Umbilical cord (tissue), 1 donor: ENCODE measurements at regions not wholly inside any gene's neighbourhood (a gene's known extent, or its start where the extent isn't known, plus 50 kb on each side); places are given as distances from the start of the nearest gene placed in this dataset.

Source experiments
- DNase-seq: peaks from one replicate; pipeline ENCODE4 v3.0.0-alpha.2; 2015; ENCODE audit warnings: low spot score

- no peak for DNase-seq
Observed at GRCh38 chr11:15616130-15617105, 501.7 kb downstream of the INSC start.

DNA sequence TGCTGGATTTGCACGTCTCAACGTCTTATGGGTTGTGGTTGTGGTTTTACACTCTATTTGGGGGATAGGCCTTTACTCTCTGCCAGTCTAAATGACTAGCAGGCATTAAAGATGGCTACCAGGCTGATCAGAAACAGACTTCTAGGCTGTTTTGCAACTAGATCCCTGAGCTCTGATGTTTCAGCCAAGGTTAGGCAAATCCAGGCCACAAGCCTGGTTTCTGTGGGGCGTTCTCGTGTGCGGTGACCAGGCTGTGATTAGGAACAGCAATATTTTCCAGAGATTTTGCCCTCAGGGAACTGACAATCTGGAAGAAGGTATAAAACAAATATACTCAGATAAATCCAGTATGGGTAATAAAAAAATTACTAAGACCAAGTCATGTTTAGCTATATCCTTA lies 502.4 kb downstream of the INSC start:
- DNase-seq = no peak

DNA sequence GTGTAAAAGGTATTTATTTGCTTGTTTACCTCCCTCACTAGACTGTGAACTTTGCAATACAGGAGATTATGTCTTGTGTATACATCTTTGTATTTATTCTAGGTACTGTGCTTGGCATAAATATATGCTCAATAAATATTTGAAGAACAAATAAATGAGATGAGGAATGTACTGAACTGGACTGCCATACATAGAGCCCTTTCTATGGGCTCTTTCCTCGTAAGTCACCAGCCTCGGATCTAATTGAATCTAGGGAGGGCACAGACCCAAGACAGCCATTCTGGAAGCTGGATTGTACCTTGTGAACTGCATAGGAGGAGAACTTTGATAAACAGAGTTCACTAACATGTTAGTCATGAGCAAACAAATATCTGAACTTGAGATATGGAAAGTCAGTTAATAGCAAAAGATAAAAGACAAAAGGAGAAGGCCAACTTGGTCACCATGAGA lies 503.9 kb downstream of the INSC start:
- DNase-seq = no peak

- peak; percentile 91 for DNase-seq
Observed at GRCh38 chr11:15621565-15621964, 506.8 kb downstream of the INSC start.

- DNase-seq = no peak
Observed at GRCh38 chr11:15622231-15622890, 507.6 kb downstream of the INSC start.

- no peak for DNase-seq
Observed at GRCh38 chr11:15624701-15625100, 510.0 kb downstream of the INSC start.

DNA sequence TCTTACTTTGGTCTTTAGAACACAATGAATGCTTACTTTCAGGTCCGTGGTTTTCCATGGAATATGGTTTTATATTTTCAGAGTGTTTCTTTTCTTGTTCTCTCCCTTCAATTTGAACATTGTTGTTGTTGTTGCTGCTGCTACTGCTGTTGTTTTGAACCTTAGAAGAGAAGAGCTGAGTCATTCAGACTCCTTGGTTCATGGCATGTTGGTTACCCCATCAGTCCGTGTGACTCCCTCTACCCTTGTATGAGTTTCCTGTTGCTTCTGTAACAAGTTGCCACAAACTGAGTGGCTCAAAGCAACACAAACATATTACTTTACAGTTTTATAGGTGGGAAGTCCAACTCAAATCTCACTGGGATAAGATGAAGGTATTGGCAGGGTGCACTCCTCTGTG lies 511.0 kb downstream of the INSC start:
- no peak for DNase-seq

- DNase-seq = no peak
Observed at GRCh38 chr11:15627560-15627959, 512.8 kb downstream of the INSC start.

DNA sequence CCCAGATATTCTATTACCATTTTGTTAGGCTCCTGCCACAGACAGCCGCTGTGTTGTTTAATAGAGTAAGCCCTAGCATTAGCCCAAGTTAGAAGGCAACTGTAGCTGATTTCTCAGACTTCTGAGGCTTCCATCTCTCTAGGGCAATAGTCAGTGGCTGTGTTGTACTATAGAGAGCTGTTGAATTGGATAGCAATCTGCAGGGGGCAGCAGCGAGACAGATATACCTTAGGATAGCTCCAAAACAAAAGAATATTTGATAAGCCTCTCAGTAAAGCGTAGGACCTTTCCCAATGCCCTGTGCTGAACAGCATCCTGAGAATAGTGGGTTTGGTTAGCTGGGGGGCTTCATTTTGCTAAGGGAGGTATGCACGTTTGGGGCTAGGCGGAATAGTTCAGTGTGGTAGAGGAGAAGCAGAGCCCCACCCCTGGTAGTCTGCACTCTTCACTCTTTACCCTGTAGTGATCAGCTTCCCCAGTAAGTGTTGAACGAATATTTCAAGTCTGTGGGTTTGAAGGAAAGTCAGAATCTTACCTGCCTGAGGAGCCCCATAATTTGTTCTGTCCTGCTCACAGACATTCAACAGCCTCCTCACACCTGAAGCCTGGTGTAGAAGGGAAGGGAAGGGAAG lies 515.1 kb downstream of the INSC start:
- no peak for DNase-seq

DNA sequence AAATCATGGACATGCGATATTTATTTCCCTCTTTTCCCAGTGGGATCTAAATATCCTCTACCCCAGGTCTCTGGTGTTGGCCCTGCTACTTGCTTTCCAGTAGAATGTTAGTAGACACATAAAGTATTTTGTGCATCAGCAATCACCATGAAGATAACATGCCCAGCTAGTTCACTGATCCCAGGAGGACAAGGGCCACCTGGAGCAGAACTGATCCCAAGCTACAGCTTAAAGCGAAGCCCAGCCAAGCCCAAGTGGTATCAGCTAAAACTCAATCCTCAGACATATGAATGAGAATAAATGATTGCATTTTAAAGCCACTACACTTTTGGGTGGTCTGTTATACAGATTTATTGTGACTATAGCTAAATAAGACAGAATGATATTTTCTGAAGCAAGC lies 516.2 kb downstream of the INSC start:
- DNase-seq = no peak

DNA sequence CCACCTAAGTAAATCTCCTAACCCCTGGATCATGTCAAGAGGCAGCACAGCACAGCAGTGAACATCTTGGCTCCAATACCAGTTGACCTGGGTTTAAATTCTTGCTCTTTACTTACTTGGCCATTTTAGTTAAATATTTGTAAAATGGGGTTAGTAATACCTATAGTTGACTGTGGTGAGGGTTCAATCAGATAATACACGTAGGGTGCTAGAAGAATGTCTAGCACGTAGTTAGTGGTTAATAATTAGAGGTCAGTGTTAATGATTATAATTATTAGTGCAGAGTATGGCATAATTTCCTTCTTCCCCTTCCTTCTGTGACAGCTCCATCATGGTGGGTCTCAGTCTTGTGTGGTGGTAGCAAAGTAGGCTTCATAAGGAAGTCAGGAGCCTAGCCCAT lies 520.8 kb downstream of the INSC start:
- DNase-seq = no peak

GRCh38 chr11:15636521-15637089 lies 521.9 kb downstream of the INSC start:
- no peak for DNase-seq

DNA sequence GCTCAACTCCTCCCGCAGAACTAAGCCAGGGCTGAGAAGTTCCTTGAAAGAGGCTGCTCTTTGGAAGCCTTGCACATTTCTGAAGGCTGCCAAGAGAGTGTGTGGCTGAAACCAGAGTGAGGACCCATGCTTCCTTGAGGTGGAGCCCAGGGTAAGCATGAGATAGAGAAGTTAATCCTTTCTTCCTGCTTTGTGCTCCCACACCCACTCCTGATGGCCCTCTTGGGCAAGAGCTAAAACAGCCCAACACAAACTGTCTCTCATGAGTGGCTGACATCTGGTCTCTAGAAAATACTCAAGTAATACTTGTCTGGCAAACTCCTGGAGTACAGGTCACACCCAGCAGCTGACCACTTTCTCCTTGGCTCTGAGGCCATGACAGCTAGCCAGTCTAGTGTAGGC lies 523.7 kb downstream of the INSC start:
- DNase-seq = peak; percentile 62

GRCh38 chr11:15640318-15640717 lies 525.6 kb downstream of the INSC start:
- DNase-seq = peak; percentile 11

DNA sequence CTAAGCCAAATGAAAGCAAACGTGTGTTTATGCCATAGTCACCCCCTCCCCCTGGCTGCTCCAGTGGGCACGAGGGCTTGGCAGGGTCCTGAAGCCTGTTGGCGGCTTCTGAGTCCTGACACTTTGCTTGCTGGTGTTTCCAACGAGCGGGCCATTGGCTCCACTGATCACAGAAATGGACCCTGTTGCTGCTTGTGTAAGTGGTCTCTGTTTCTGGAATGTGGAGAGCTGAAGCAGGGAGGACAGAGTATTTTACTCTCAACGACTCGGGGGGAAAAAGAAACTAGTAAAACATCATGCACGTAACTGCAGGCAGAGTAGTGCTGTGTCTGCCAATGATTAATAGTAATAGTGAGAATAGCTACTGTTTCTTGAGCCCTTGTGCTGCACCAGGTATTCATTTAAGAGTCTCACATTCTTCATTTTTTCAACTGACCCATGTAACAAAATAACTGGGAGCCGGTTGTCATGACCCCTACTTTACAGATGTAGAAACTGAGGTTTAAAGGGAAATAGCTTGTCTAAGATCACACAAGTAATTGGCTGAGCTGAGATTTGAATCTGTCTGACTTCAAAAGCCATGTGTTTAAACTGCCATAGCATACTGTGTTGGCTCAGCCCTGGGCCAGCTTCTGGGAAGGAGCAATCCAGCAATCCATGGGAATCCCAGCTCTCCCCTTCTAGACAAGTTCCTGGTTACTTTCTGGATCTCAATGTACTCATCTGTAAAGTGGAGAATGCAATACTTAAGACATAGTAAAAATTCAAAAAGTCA lies 526.7 kb downstream of the INSC start:
- no peak for DNase-seq

GRCh38 chr11:15645201-15645600 lies 530.5 kb downstream of the INSC start:
- DNase-seq = no peak

DNA sequence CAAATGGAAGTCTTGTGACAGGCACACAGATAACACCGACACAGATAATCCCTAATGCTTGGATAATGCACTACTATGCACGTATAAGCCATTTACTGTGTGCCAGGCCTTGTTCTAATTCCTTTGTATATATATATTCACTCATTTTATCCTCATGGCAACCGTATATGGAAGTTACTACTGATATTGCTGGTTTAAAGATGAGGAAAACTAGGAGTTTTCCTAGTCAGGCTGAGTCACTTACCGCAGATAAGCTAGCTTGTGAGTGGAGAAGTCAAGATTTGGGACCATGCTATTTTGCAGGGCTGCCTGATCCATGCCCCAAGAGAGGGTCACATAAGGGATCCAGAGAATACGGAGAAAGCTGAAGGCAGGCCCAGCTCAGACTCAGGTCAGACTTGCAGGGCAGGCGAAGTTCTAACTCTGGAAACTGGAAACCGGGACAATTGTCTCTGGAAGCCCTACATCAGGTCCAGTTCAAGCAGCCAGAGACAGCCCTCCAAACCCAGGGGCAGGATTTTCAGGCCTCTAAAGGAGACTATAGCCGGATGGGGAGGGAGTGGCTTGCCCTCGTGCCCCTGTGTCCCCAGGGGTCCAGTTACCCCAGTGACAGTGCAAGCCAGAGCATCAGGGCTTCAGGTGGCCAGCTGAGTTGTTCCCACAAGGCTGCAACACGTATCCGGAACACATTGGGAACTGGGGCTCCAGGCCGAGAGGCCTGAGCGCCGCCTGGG lies 534.8 kb downstream of the INSC start:
- DNase-seq = peak; percentile 59

DNA sequence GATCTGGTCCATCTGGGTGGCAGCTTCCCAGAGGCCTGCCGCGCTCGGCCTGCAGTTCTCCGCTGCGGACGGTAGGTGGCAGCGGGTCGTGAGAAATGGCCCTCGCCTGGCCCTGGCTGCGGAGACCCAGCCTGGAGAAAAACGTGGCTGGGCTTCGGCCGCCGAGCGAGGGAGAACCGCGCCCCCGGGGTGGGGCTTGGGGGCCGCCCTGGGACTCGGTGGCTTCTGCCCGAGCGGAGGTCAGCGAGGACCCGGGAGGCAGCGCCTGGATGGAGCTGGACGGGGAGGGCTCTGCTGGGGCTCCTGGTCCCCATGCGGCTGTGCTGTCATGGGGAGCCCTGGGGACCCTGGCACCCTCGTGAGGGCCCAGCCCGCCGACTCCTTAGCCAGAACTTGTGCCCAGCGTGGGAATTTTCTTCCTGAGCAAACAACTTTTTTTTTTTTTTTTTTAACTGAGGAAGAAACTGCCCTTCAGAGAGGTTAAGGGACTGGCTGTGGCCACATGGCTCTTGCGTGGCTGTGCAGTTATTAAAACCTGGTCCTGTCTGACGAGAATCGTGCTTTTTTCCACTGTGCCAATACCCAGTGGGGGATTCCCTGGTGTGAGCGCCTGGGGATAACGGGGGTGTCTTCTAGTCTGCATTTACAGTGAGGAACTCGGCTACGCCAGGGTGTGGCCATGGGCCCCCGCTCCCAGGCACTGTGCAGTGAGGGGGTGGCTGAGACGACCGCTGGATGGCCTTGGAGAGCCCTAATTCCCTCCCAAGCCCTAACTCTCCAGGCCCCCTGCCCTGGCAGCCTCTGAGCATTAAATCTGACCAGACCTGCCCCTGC lies 535.6 kb downstream of the INSC start:
- DNase-seq = peak; percentile 97

DNA sequence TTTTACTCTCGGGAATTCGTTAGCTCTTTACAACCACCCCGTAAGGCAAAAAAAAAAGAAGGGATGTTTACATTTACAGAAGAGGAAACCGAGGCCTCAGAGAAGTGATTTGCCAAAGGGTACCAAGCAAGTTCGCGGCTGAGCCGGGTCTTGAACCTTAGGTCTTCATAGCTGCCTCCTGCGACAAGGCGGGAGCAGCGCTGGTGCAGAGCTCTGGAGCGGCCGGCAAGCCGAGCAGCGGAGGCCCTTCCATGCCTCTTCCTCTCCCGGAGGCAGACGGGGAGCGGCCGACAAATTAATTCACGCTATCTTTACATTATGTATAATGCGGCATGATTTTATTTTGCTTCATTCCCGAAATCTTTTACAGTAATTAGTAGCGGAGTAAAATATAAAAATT lies 536.3 kb downstream of the INSC start:
- no peak for DNase-seq

- DNase-seq = peak; percentile 55
Observed at GRCh38 chr11:15651816-15652215, 537.1 kb downstream of the INSC start.
